Keratinocyte (primary cell): ENCODE measurements at regions not wholly inside any gene's neighbourhood (a gene's known extent, or its start where the extent isn't known, plus 50 kb on each side); places are given as distances from the start of the nearest gene placed in this dataset.

Experiments used
- DNase-seq: peaks from one replicate; pipeline ENCODE4 v3.0.0-alpha.2; 2011; ENCODE audit warnings: low read depth, missing footprints, low spot score
- FAIRE-seq: peaks from 2 replicates; lab custom pipeline; 2011; peaks lifted over from hg19 to GRCh38; lab: Jason Lieb, UNC
- H2AFZ ChIP-seq: 2 replicates; pipeline ENCODE4 v1.6.0; 2012; ENCODE audit warnings: low read length, control low read depth, inconsistent platforms; ENCODE audit not compliant: control insufficient read depth
- H3K27ac ChIP-seq: 2 replicates; pipeline ENCODE4 v1.5.1; 2011; ENCODE audit warnings: low read length; ENCODE audit not compliant: control insufficient read depth, insufficient read depth
- H3K27me3 ChIP-seq: 3 replicates; pipeline ENCODE4 v1.6.0; 2011; ENCODE audit warnings: low read length; ENCODE audit not compliant: control insufficient read depth, insufficient read depth; ENCODE audit errors: extremely low read depth
- H3K36me3 ChIP-seq, 2 experiments: 2 replicates in 1 of 2; 3 replicates in 1 of 2; pipeline ENCODE4 v1.5.1; 2011; ENCODE audit warnings: low read length in 2 of 2, mild to moderate bottlenecking in 1 of 2; ENCODE audit not compliant: control insufficient read depth in 2 of 2, insufficient read depth in 2 of 2; ENCODE audit errors: extremely low read depth in 1 of 2
- H3K4me1 ChIP-seq: 3 replicates; pipeline ENCODE4 v1.5.1; 2011; ENCODE audit warnings: low read length; ENCODE audit not compliant: control insufficient read depth, insufficient read depth; ENCODE audit errors: extremely low read depth
- H3K4me2 ChIP-seq: 3 replicates; pipeline ENCODE4 v1.6.0; 2011; ENCODE audit warnings: low read depth, low read length; ENCODE audit not compliant: control insufficient read depth, insufficient read depth; ENCODE audit errors: extremely low read depth
- H3K4me3 ChIP-seq, 3 experiments: fragments of 200-600 bp in 1 of 3; sonication (generic) in 1 of 3; 2 replicates in 2 of 3; 3 replicates in 1 of 3; pipeline ENCODE4 v1.5.1; 2011 to 2016; ENCODE audit warnings: low read length in 3 of 3, mild to moderate bottlenecking in 3 of 3, control low read depth in 2 of 3, inconsistent platforms in 1 of 3, low read depth in 1 of 3, mixed read lengths in 1 of 3, mixed run types in 1 of 3, moderate library complexity in 1 of 3; ENCODE audit not compliant: control insufficient read depth in 2 of 3, insufficient read depth in 2 of 3; ENCODE audit errors: extremely low read depth in 1 of 3
- H3K79me2 ChIP-seq: 2 replicates; pipeline ENCODE4 v1.6.0; 2012; ENCODE audit warnings: low read length; ENCODE audit not compliant: control insufficient read depth, insufficient read depth
- H3K9ac ChIP-seq: 3 replicates; pipeline ENCODE4 v1.6.0; 2011; ENCODE audit warnings: low read length; ENCODE audit not compliant: control insufficient read depth, insufficient read depth; ENCODE audit errors: extremely low read depth
- H3K9me1 ChIP-seq: 3 replicates; pipeline ENCODE4 v1.6.0; 2011; ENCODE audit warnings: low read length; ENCODE audit not compliant: control insufficient read depth, insufficient read depth; ENCODE audit errors: extremely low read depth
- H3K9me3 ChIP-seq: 2 replicates; pipeline ENCODE4 v1.5.1; 2012; ENCODE audit warnings: low read depth, low read length; ENCODE audit not compliant: control insufficient read depth
- H4K20me1 ChIP-seq: 3 replicates; pipeline ENCODE4 v1.6.0; 2011; ENCODE audit warnings: low read length; ENCODE audit not compliant: control insufficient read depth, insufficient read depth; ENCODE audit errors: extremely low read depth
- CTCF ChIP-seq, 3 experiments: IDR thresholded peaks in 1 of 3; conservative IDR thresholded peaks in 1 of 3; optimal IDR thresholded peaks in 1 of 3; 2 replicates in 2 of 3; 3 replicates in 1 of 3; pipeline versions ENCODE3 to v1.5.1; 2011; ENCODE audit warnings: low read length in 3 of 3, mild to moderate bottlenecking in 3 of 3, moderate library complexity in 2 of 3, control low read depth in 1 of 3, inconsistent platforms in 1 of 3; ENCODE audit not compliant: insufficient read depth in 2 of 3; ENCODE audit errors: extremely low read depth in 1 of 3
- EZH2 ChIP-seq: IDR thresholded peaks from one replicate; pipeline ENCODE4 v1.6.1; 2012; ENCODE audit warnings: inconsistent platforms, mild to moderate bottlenecking, low read length, moderate library complexity
- dilution Hi-C: fragments of 300-500 bp; cut with MboI; formaldehyde crosslinking; loops from one replicate; pipeline ENCODE4 v1.7.0; 2020; ENCODE audit warnings: low sequenced_read_pairs; ENCODE audit not compliant: extremely low pct_ligation_motif_present

GRCh38 chr10:2619916-2620315 lies 447.4 kb upstream of the PFKP start:
- Histone ChIP-seq H3K27ac (no peak overlapping the region), H3K4me2 (no peak overlapping the region), H3K36me3 (no peaks in the 10 kb centered on the region), H3K9ac (no peak overlapping the region), H3K79me2 (no peaks in the 10 kb centered on the region), H3K4me3 (no peak overlapping the region), H3K9me3 (peaks cover 2% of the 10 kb centered on the region), H3K9me1 (no peaks in the 10 kb centered on the region), H2AFZ (no peak overlapping the region), H3K27me3 (no peaks in the 10 kb centered on the region), H4K20me1 (no peaks in the 10 kb centered on the region), H3K4me1 (no peaks in the 10 kb centered on the region)
- no peak for TF ChIP-seq CTCF (optimal IDR thresholded peaks at IDR 0.05 in 1 of 3, IDR thresholded peaks at IDR 0.05 in 1 of 3, conservative IDR thresholded peaks at IDR 0.05 in 1 of 3; ENCODE audit: extremely low read depth in 1 of 3, insufficient read depth in 2 of 3, low read length in 3 of 3)
- TF ChIP-seq EZH2: no peak
- FAIRE-seq: no peak
- DNase-seq: no peak
- dilution Hi-C loops: no loop called here

GRCh38 chr10:2619472-2619871 lies 447.9 kb upstream of the PFKP start:
- H3K79me2 ChIP-seq: no peaks in the 10 kb centered on the region
- no peaks in the 10 kb centered on the region for H3K9me1 ChIP-seq
- H3K9me3 ChIP-seq: peaks cover 2% of the 10 kb centered on the region
- no peaks in the 10 kb centered on the region for H3K4me1 ChIP-seq
- no peak overlapping the region for H3K4me3 ChIP-seq
- H3K36me3 ChIP-seq: no peaks in the 10 kb centered on the region
- FAIRE-seq: no peak
- no peak overlapping the region for H3K27ac ChIP-seq
- H2AFZ ChIP-seq: no peak overlapping the region
- dilution Hi-C loops: no loop called here
- no peak overlapping the region for H3K4me2 ChIP-seq
- no peak for TF ChIP-seq CTCF (optimal IDR thresholded peaks at IDR 0.05 in 1 of 3, IDR thresholded peaks at IDR 0.05 in 1 of 3, conservative IDR thresholded peaks at IDR 0.05 in 1 of 3; ENCODE audit: extremely low read depth in 1 of 3, insufficient read depth in 2 of 3, low read length in 3 of 3)
- TF ChIP-seq EZH2: no peak
- no peaks in the 10 kb centered on the region for H4K20me1 ChIP-seq
- H3K9ac ChIP-seq: no peak overlapping the region
- H3K27me3 ChIP-seq: no peaks in the 10 kb centered on the region
- no peak for DNase-seq
